Osteocyte (in vitro differentiated cells): ENCODE measurements at regions not wholly inside any gene's neighbourhood (a gene's known extent, or its start where the extent isn't known, plus 50 kb on each side); places are given as distances from the start of the nearest gene placed in this dataset.

ENCODE experiments used
- DNase-seq: peaks from one replicate; pipeline ENCODE4 v3.0.0; 2021; ENCODE audit warnings: mixed read lengths; ENCODE audit not compliant: unreplicated experiment; ENCODE audit errors: extremely low spot score
- H3K27ac Mint-ChIP-seq: one replicate; pipeline ENCODE4 v1.8.0; 2021; ENCODE audit warnings: mild to moderate bottlenecking, mixed read lengths; ENCODE audit not compliant: unreplicated experiment
- H3K27me3 Mint-ChIP-seq: one replicate; pipeline ENCODE4 v1.8.0; 2021; ENCODE audit warnings: mixed read lengths; ENCODE audit not compliant: unreplicated experiment
- H3K36me3 Mint-ChIP-seq: one replicate; pipeline ENCODE4 v1.8.0; 2021; ENCODE audit warnings: mixed read lengths; ENCODE audit not compliant: unreplicated experiment
- H3K4me1 Mint-ChIP-seq: one replicate; pipeline ENCODE4 v1.8.0; 2021; ENCODE audit warnings: mixed read lengths; ENCODE audit not compliant: unreplicated experiment
- H3K4me3 Mint-ChIP-seq: one replicate; pipeline ENCODE4 v1.8.0; 2021; ENCODE audit warnings: mild to moderate bottlenecking, moderate library complexity, mixed read lengths; ENCODE audit not compliant: unreplicated experiment
- H3K9me3 Mint-ChIP-seq: one replicate; pipeline ENCODE4 v1.8.0; 2021; ENCODE audit warnings: mixed read lengths; ENCODE audit not compliant: unreplicated experiment
- CTCF ChIP-seq: fragments of 200-600 bp; sonication (generic); IDR thresholded peaks from 2 replicates; pipeline ENCODE4 v1.5.0; 2021; ENCODE audit warnings: antibody characterized with exemption, mild to moderate bottlenecking, moderate library complexity

DNA sequence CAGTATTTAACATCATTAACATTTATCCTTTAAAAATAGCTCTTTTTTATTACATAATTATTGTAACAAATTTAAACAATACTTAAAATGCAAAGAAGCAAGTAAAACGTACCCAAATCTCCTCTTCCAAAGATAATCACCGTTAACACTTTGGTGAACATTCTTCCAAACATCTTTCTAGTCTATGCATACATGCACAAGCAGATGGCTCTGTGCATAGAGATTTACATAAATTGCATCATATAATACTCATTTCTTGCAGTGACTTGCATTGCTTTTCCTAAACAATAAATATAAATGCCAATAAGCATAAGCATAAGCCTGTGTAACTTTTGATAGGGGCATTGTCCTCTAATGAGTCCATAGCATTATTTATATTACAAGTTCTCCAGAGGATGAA is 89.4 kb upstream of the PALS2 start:
- Mint-ChIP-seq H3K27ac (no peak overlapping the region), H3K36me3 (no peaks in the 10 kb centered on the region), H3K27me3 (peaks cover 31% of the 10 kb centered on the region), H3K4me1 (peaks cover 11% of the 10 kb centered on the region), H3K9me3 (no peaks in the 10 kb centered on the region), H3K4me3 (no peak overlapping the region)
- DNase-seq: no peak
- no peak for TF ChIP-seq CTCF

DNA sequence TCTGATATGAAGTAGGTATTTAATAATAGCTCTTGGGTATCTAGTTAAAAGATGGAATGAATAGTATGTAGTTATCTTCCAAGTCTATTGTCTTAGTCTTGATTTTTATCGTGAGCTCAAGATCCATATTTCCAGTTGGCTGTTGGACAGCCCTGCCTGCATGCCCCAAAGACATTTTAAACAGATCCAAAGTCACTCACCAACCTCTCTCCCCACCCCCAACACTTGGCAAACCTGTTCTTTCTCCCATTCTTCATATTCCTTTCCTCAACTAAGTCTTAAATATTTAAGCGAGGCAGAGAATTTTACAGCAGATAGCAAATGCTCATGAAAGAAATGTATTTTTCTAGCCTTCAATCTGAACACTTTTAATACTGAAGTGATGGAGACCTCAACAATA is 80.7 kb upstream of the PALS2 start:
- Mint-ChIP-seq H3K4me1 (no peaks in the 10 kb centered on the region), H3K27ac (no peak overlapping the region), H3K4me3 (no peak overlapping the region)

DNA sequence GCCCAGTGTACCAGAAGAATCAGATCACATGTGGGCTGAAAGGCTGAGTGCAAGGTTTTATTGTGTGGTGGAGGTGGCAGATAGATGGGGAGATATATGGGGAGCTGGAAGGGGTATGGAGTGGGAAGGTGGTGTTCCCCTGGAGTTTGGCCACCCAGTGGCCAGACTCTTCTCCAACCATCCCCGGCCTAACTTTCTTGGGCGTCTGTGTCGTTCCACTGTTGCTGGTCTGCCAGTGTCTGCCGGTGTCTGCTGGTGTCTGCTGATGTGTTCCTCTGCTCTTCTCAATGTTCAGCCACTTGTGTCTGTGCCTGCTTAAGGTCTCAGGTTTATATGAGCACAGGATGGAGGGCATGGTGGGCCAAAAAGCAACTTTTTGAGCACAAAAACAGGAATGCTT is 78.4 kb upstream of the PALS2 start:
- Mint-ChIP-seq H3K4me3 (no peak overlapping the region), H3K4me1 (peaks cover 10% of the 10 kb centered on the region), H3K9me3 (peaks cover 3% of the 10 kb centered on the region), H3K27me3 (peaks cover 19% of the 10 kb centered on the region), H3K36me3 (no peaks in the 10 kb centered on the region), H3K27ac (no peak overlapping the region)
- TF ChIP-seq CTCF: no peak
- DNase-seq: no peak

More for the DNA sequence above, 80.7 kb upstream of the PALS2 start:
- DNase-seq: no peak
- TF ChIP-seq CTCF: no peak
- no peaks in the 10 kb centered on the region for H3K36me3 Mint-ChIP-seq
- H3K27me3 Mint-ChIP-seq: peaks cover 26% of the 10 kb centered on the region
- H3K9me3 Mint-ChIP-seq: peaks cover 3% of the 10 kb centered on the region

DNA sequence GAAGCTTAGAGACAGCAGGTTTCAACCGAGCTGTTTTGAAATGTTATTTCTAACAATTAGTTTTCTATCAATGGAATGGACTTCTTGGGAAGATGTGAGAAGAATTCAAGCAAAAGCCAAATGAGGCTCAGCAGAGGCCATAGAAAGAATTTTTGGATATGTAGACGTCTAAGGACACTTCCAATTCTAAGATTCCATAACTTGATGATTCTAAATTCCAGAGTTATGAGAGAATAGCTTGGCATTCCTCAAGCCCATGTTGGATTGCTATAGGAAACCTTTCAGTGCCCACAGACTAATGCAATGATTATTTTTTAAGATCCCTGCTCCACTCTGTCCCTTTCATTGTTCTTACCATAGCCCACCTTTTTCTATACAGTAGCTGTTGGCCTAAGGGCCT is 77.2 kb upstream of the PALS2 start:
- no peak for TF ChIP-seq CTCF
- H3K36me3 Mint-ChIP-seq: no peaks in the 10 kb centered on the region
- H3K4me1 Mint-ChIP-seq: peaks cover 16% of the 10 kb centered on the region
- DNase-seq: no peak
- H3K9me3 Mint-ChIP-seq: peaks cover 3% of the 10 kb centered on the region
- no peak overlapping the region for H3K27ac Mint-ChIP-seq
- peaks cover 20% of the 10 kb centered on the region for H3K27me3 Mint-ChIP-seq
- H3K4me3 Mint-ChIP-seq: no peak overlapping the region

DNA sequence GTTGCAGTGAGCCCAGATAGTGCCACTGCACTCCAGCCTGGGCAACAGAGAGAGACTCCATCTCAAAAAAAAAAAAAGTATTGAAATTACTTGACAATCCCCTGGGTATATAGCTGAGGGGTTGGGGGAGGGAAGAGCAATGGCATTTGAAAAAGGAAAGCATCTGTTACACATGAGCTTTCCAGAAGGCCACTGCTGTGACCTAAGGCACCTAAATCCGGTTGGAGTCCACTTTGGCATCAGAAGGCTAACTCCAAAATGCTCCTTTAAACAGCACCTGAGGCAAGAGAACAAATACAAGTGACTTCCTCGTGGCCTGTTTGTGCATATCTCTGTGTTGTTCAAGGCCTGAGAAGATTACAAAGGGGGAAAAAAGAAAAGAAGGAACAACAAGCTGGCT is 74.8 kb upstream of the PALS2 start:
- no peak for DNase-seq
- Mint-ChIP-seq H3K27me3 (peaks cover 13% of the 10 kb centered on the region), H3K36me3 (no peaks in the 10 kb centered on the region), H3K4me1 (peaks cover 23% of the 10 kb centered on the region), H3K9me3 (peaks cover 3% of the 10 kb centered on the region), H3K4me3 (no peak overlapping the region), H3K27ac (no peak overlapping the region)
- TF ChIP-seq CTCF: no peak
